ENCODE measurements at regions not wholly inside any gene's neighbourhood (a gene's known extent, or its start where the extent isn't known, plus 50 kb on each side); places are given as distances from the start of the nearest gene placed in this dataset.

GRCh38 chr3:135449046-135449445 lies 516.5 kb upstream of the PPP2R3A start:
- intact Hi-C loops (cut with DNase I; ENCODE audit: low total_unique reads): no loop called here
- no peak for TF ChIP-seq POLR2A (IDR thresholded peaks at IDR 0.05)
- TF ChIP-seq, protein P1, sequence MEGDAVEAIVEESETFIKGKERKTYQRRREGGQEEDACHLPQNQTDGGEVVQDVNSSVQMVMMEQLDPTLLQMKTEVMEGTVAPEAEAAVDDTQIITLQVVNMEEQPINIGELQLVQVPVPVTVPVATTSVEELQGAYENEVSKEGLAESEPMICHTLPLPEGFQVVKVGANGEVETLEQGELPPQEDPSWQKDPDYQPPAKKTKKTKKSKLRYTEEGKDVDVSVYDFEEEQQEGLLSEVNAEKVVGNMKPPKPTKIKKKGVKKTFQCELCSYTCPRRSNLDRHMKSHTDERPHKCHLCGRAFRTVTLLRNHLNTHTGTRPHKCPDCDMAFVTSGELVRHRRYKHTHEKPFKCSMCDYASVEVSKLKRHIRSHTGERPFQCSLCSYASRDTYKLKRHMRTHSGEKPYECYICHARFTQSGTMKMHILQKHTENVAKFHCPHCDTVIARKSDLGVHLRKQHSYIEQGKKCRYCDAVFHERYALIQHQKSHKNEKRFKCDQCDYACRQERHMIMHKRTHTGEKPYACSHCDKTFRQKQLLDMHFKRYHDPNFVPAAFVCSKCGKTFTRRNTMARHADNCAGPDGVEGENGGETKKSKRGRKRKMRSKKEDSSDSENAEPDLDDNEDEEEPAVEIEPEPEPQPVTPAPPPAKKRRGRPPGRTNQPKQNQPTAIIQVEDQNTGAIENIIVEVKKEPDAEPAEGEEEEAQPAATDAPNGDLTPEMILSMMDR (IDR thresholded peaks at IDR 0.05): no peak
- no peak overlapping the region for H3K4me3 ChIP-seq
- H3K4me1 ChIP-seq: no peaks in the 10 kb centered on the region
- no peaks in the 10 kb centered on the region for H3K27me3 ChIP-seq
- no peaks in the 10 kb centered on the region for H3K36me3 ChIP-seq
- DNase-seq: no peak
- no peak overlapping the region for H3K27ac ChIP-seq
- no peaks in the 10 kb centered on the region for H3K9me3 ChIP-seq

GRCh38 chr3:135451037-135451785 lies 514.3 kb upstream of the PPP2R3A start:
- intact Hi-C loops (cut with DNase I; ENCODE audit: low total_unique reads): no loop called here
- Histone ChIP-seq H3K27me3 (no peaks in the 10 kb centered on the region), H3K27ac (no peak overlapping the region), H3K4me1 (no peaks in the 10 kb centered on the region), H3K9me3 (no peaks in the 10 kb centered on the region), H3K36me3 (no peaks in the 10 kb centered on the region), H3K4me3 (no peak overlapping the region)
- no peak for DNase-seq
- TF ChIP-seq, protein P1 (IDR thresholded peaks at IDR 0.05): no peak
- TF ChIP-seq POLR2A (IDR thresholded peaks at IDR 0.05): no peak

- Histone ChIP-seq H3K4me3 (no peak overlapping the region), H3K36me3 (no peaks in the 10 kb centered on the region), H3K27ac (no peak overlapping the region), H3K4me1 (no peaks in the 10 kb centered on the region), H3K9me3 (no peaks in the 10 kb centered on the region), H3K27me3 (no peaks in the 10 kb centered on the region)
- intact Hi-C loops (cut with DNase I; ENCODE audit: low total_unique reads): no loop called here
- DNase-seq: no peak
- TF ChIP-seq POLR2A (IDR thresholded peaks at IDR 0.05): no peak
- TF ChIP-seq, protein P1 (IDR thresholded peaks at IDR 0.05): no peak
These were observed 512.6 kb upstream of the PPP2R3A start for GRCh38 chr3:135452881-135453280.

GRCh38 chr3:135453326-135453725 lies 512.2 kb upstream of the PPP2R3A start:
- intact Hi-C loops (cut with DNase I; ENCODE audit: low total_unique reads): no loop called here
- Histone ChIP-seq H3K4me3 (no peak overlapping the region), H3K4me1 (no peaks in the 10 kb centered on the region), H3K9me3 (no peaks in the 10 kb centered on the region), H3K36me3 (no peaks in the 10 kb centered on the region), H3K27me3 (no peaks in the 10 kb centered on the region), H3K27ac (no peak overlapping the region)
- TF ChIP-seq, protein P1 (IDR thresholded peaks at IDR 0.05): no peak
- no peak for TF ChIP-seq POLR2A (IDR thresholded peaks at IDR 0.05)
- DNase-seq: no peak

DNA sequence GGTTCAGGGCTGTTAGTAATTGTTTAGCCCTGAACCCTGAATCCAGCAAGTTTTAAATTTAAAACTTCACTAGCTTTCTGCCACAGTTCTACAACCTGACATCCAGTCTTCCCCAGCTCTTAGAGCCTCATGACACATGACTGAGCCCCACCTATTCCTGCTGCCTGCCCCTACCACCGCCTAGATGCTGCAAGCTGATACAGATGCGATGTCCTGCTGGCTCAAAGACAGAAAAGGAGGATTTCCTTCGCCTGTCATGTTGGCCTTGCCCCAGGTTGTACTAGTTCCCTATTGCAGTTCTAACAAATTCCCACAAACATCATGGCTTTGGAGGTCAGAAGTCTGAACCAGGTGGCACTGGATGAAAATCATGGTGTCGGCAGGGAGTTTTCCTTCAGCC lies 510.6 kb upstream of the PPP2R3A start:
- H3K9me3 ChIP-seq: no peaks in the 10 kb centered on the region
- H3K27me3 ChIP-seq: no peaks in the 10 kb centered on the region
- intact Hi-C loops (cut with DNase I; ENCODE audit: low total_unique reads): no loop called here
- H3K36me3 ChIP-seq: no peaks in the 10 kb centered on the region
- no peak for DNase-seq
- H3K4me1 ChIP-seq: no peaks in the 10 kb centered on the region
- no peak overlapping the region for H3K4me3 ChIP-seq
- TF ChIP-seq, protein P1 (IDR thresholded peaks at IDR 0.05): no peak
- no peak for TF ChIP-seq POLR2A (IDR thresholded peaks at IDR 0.05)
- no peak overlapping the region for H3K27ac ChIP-seq

All from uterus (tissue), 3 donors.